GM13977 (cell line): ENCODE measurements at regions not wholly inside any gene's neighbourhood (a gene's known extent, or its start where the extent isn't known, plus 50 kb on each side); places are given as distances from the start of the nearest gene placed in this dataset.
"Not testable (repeated sequence)": the region's sequence is repeated elsewhere in the genome, so short reads cannot be mapped to it uniquely, and the experiment has no call there.

ENCODE experiments used
- DNase-seq: peaks from one replicate; pipeline ENCODE4 v3.0.0; 2012; ENCODE audit warnings: low spot score
- CTCF ChIP-seq: IDR thresholded peaks from 2 replicates; pipeline ENCODE4 v1.5.1; 2012; ENCODE audit warnings: mild to moderate bottlenecking, control low read depth; ENCODE audit not compliant: insufficient read depth; ENCODE audit errors: extremely low read depth, missing control alignments
- in situ Hi-C: fragments of 300-500 bp; cut with MboI; formaldehyde crosslinking; loops from one replicate; pipeline ENCODE4 v1.12.0; 2022; ENCODE audit warnings: low sequenced_read_pairs, low pct_unique_long_range_greater_than_20kb, mixed read lengths, inconsistent platforms; ENCODE audit not compliant: unreplicated experiment

DNA sequence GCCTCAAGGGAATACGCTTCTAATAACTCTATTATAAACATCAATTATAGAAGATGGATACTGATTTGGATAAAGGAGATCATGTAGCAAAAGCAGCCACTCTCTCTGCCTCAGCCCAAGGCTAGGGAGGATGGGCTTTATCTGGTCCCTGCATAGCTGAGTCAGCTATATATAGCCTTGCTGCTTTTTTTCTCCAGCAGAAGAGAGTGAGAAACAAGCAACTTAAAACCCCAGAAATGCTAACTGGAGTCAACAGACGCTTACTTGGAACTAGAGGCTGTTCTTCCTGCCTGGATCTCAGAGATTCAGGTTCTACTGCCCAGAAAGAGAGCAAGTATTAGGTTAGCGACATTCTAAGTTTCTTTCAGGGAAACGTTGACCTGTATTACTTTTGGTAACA, 426.7 kb upstream of the KLHL29 start:
- no peak for TF ChIP-seq CTCF
- in situ Hi-C loops = no loop called here
- no peak for DNase-seq

DNA sequence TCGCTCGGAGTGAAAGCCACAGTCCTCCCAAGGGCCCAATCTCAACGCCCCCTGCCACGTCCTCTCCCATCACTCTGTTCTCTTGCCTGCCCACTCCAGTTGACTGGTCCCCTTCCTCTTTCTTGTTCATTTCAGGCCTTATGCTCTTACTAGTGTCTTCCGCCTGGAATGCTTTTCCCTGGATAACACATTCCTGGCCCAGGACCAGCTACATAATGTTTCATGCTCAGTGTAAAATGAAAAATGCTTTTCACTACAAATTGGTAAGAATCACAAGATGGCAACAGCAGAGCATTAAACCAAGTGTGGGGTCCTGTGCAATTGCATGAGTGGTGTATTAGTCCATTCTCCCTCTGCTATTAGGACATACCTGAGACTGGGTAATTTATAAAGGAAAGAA, 417.2 kb upstream of the KLHL29 start:
- no peak for TF ChIP-seq CTCF
- DNase-seq = no peak
- in situ Hi-C loops = no loop called here

GRCh38 chr2:22970284-22970975, 414.5 kb upstream of the KLHL29 start:
- in situ Hi-C loops = no loop called here
- TF ChIP-seq CTCF = no peak
- no peak for DNase-seq

DNA sequence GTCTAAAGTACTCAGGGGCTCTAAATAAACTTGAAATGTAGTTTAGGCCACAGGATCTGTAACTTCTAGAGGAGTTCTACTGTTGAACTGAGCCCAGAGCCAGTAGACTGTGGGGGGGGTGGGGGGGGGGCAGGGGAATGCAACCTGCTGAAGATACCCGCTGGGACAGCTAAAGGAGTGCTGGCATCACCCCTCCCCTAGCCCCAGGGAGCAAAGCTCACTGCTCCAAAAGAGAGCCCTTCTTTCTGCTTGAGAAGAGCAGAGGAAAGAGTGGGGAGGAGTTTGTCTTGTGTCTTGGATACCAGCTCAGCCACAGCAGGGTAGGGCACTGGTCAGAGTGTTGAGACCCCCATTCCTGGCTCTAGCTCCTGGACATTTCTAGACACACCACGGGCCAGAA, 414.0 kb upstream of the KLHL29 start:
- DNase-seq = no peak
- in situ Hi-C loops = no loop called here
- TF ChIP-seq CTCF = no peak

GRCh38 chr2:22981785-22982184, 403.2 kb upstream of the KLHL29 start:
- in situ Hi-C loops = no loop called here
- TF ChIP-seq CTCF = no peak
- no peak for DNase-seq

- in situ Hi-C loops, DNase-seq: not testable (repeated sequence)
Observed at GRCh38 chr2:22984152-22984551, 400.8 kb upstream of the KLHL29 start.

DNA sequence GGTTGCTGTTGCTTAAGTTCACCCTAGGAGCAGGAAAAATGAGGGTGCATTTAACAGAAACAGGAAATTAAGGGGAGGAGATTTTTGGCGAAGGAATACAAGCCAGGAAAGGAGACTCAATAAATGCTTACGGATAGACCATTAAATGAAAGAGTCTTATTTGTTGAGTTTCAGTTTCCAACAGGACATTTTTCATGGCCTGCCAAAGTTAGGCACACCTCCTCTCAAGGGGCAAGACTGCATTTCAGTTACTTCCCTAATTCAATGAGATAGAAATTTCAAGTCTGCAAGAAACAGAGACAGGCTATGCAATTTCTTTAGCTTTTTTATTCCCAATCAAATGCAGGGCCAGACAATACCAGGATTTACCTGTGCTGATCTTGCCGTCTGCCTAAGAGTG, 394.7 kb upstream of the KLHL29 start:
- in situ Hi-C loops = no loop called here
- no peak for TF ChIP-seq CTCF
- no peak for DNase-seq
